ENCODE measurements at regions not wholly inside any gene's neighbourhood (a gene's known extent, or its start where the extent isn't known, plus 50 kb on each side); places are given as distances from the start of the nearest gene placed in this dataset.

DNA sequence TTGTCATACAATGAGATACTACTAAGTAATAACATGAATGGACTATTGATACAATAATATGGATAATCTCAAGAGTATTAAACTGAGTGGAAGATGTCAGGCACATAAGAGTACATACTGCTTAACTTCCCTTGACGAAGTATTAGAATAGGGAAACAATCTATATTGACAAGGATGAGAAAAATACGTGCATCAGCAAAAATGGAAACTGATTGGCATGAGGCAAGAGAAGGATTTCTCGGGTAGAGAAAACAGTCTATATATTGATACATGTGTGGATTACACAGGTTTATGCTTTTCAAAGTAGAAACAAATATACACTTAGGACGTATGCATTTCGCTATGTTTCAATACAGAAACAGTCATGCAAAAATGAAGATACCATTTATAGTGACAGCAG lies 57.4 kb downstream of the PRR20E start:
- no peak for DNase-seq

DNA sequence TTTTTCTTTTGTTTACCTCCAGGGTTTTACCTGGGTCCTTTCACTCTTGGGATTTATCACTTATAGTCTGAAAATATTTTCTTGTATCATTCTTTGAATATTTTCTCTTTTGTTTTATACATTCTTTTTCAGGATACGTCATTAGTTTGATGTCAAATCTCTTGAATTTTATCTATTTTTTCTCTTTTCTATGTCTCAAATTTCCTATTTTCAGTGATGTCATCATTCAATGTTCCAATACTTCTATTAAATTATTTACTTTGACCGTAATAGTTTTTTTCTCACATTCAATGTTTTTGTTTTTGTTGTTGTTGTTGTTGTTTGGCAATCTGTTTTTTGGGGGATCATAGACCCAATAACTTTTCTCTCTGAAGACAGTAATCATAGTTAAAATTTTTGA lies 83.5 kb downstream of the PRR20E start:
- DNase-seq, result no peak

DNA sequence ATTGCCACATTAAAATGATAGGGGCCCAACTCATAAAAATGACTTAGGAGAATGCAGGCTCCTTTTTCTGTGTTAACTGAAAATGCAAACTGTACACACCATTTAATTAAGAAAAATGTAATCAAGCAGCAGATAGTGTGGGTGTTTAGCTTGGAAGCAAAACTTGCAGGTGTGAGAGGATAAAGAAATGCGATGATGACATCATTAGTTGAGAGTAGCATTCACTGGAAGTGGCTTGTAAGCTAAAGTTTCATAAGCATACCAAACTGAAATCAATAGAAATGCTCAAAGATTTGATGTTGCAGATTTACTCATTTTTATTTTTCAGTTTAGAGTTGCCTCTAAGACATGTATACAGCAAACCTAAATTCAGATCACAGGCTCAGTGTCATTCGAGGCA lies 86.6 kb downstream of the PRR20E start:
- no peak for DNase-seq

DNA sequence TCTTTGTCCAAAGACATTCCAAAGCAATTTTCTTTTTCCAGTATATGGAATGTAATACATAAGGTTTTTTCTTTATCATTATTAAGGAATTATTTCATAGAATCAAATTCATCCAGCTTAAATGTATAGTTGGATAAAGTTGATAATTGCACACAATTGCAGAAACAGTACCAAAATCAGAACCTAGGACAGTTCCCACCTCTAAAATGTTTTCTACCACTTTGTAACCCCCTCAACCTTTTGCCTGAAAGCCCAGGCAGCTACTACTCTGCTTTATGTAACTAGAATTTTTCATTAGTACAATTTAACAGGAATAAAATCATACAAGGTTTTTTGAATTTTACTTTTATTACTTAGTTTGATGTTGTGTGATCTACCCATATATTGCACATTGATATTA lies 98.0 kb downstream of the PRR20E start:
- DNase-seq, result no peak

DNA sequence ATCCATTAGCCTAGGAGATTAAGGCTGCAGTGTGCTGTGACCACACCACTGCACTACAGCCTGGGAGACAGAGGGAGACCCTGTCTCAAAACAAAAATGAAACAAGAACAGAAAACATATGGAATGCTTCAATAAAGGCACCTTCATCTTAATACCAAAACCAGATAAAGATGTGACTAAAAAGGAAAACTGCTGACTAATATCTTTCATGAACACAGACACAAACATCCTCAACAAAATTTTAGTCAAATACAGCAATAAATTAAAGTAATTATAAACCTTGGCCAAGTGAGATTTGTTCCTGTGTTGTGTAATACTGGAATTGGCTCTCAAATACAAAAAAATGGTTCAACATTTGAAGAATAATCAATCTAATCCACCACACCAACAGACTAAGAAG lies 103.5 kb downstream of the PRR20E start:
- DNase-seq, result no peak

DNA sequence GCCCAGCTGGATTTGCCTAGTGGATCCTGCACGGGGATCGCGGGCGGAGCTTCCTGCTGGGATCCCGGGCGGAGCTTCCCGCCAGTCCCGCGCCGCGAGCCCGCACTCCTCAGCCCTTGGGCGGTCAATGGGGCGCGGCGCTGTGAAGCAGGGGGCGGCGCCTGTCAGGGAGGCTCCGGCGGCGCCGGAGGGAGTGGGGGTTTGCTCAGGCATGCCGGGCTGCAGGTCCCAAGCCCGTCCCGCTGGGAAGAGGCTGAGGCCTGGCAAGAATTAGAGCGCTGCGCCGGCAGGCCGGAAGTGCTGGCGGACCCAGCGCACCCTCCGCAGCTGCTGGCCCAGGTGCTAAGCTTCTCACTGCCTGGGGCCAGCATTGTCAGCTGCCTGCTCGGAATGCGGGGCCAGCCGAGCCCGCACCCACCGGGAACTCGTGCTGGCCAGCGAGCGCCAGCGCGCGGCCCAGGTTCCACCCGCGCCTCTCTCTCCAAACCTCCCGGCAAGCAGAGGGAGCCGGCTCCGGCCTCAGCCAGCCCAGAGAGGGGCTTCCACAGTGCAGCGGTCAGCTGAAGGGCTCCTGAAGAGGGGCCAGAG lies 119.6 kb downstream of the PRR20E start:
- no peak for DNase-seq

DNA sequence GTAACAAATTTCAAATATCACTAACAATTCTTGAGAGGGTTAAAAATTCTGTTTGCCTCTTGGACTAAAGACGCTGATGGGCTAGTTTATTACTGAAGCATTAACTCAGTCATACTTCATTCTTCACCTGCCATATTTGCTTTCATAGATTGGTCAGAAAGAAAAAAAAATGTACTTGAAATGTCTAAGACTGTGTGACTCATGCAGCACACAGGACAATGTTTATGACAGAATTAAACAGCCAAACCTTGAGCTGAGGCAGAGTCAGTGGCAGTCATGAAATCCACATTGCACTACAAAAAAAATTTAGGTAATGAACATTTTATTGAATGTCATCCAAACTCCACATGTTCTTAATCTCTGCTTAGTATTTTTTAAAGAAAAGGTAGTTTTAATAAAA lies 135.6 kb downstream of the PRR20E start:
- no peak for DNase-seq

DNA sequence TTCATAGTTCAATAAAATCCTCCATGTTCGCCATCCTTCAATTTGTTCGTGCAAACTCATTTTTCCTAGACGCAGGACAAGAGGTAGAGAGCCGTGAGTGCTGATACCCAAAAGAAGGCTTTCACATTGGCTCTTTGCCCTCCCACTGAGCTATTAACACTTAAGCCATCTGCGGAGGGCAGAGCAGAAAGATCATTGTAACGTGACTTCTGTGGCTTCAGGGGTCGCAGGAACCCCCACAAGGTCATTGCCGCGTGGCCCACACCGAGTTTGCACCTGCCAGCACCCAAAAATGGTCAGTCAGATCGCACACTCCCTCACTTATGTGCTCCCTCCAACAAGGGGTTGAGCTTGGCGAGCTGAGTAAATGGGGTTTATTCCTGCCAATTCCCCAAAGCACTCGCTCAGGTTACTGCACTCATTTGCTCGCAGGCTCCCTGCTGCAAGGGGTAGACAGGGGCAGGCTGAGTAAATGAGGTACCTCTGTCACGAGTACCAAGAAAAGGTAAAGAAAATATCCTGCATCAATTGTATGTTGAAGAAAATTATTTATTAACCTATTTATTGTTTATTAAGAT lies 144.1 kb downstream of the PRR20E start:
- no peak for DNase-seq

DNA sequence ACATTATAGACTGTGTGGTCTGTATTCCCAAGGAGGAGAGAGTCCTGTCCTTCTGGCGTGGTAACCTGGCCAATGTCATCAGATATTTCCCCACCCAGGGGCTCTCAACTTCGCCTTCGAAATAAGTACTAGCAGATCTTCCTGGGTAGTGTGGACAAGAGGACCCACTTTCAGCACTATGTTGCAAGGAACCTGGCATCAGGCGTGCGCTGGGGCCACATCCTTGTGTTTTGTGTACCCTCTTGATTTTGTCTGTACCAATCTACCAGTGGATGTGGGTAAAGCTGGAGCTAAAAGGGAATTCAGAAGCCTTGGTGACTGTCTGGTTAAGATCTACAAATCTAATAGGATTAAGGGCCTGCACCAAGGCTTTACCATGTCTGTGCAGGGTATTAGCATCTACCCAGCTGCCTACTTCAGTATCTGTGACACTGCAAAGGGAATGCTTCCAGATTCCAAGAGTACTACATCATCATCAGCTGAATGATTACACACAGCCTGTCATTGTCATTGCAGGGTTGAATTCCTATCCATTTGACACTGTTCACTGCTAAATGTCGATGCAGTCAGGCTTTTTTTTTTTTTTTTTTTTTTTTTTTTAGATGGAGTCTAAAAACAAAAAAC lies 148.0 kb downstream of the PRR20E start:
- no peak for DNase-seq

DNA sequence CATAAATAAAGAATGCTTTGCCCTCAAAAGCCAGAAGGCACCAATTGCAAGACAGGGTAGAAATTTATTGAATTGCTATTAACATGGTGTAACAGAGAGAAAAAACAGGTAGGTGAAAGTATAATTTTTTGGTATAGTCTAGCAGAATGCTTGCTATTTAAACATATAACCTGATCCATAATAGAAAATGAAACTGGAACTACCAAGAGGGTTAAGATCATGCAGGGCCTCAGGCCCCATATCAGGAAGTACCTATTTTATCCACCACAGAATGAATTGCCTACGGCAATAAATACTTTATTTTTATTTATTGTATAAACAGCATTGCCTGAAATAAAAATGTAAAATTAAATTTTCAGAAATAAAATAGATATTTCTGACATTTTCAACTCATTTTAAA lies 159.5 kb downstream of the PRR20E start:
- DNase-seq, result no peak

DNA sequence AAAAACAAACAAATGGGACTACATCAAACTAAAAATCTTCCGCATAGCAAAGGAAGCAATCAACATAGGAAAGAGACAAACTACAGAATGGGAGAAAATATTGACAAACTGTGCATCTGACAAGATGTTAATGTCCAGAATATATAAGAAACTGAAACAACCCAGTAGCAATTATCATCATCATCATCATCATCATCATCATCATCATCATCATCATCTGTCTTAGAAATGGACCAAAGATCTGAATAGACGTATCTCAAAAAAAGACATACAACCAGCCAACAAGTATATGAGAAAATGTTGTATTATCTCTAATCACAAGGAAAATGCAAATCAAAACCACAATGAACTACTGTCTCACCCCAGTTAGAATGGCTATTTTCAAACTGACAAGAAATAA lies 173.9 kb downstream of the PRR20E start:
- DNase-seq, result no peak

DNA sequence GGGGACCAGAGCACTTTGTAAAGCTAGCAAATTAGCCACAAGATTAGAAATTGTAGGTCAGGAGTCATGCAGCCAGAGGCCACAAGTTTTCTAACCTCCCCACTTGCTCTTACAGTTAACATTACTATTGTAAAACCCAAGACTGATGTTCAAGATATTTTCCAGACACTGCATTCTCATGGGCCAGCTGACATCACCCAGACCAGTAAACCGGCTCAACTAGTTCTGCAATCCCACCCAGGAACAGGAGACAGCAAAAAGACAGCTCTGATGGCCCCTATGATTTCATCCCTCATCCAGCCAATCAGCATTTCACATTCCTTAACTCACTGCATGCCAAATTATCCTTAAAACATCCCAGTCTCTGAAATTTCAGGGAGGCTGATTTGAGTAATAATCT lies 178.5 kb downstream of the PRR20E start:
- DNase-seq, result no peak

DNA sequence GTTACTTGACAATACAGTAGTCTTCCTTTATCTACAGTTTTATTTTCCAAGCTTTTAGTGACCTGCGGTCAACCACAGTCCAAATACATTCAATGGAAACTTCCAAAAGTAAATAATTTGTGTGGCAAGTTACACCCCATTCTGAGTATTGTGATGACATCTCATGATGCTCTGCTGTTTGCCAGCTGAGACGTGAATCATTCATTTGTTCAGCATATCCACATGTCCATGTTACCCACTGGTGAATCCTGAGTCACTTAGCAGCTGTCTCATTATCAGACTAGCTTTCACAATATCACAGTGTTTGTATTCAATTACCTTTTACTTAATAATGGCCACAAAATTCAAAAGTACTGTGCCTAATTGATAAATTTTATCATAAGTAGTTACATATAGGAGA lies 179.8 kb downstream of the PRR20E start:
- no peak for DNase-seq

DNA sequence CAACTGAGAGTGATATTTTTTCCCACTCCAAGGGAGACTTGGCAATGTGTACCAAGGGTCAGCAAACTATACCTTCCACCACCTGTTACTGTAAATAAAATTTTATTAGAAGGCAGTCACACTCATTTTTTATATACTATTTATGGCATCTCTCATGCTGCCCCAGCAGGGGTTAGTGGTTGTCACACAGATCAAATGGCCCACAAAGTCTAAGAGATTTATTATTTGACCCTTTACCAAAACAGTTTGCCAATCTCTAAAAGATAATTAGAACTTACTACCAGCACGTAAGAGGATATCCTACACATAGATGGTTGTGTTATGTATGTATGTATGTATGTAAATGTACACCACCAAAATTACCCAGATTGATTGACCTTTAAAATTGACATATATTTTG lies 185.1 kb downstream of the PRR20E start:
- DNase-seq, result no peak

DNA sequence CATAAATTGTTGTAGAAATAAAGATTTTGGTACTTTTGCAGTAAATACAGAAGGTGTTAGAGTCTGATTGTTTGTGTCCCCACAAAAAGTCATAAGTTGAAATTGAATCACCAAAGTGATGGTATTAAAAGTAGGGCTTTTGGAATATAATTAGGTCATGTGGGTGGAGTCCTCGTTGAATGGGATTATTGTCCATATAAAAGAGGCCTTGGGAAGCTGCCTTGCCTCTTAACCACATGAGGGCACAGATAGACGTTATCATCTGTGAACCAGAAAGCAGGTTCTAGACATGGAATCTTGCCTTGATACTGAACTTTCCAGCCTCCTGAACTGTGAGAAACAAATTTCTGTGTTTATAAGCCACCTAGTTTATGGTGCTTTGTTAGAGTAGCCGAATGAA lies 186.8 kb downstream of the PRR20E start:
- no peak for DNase-seq

DNA sequence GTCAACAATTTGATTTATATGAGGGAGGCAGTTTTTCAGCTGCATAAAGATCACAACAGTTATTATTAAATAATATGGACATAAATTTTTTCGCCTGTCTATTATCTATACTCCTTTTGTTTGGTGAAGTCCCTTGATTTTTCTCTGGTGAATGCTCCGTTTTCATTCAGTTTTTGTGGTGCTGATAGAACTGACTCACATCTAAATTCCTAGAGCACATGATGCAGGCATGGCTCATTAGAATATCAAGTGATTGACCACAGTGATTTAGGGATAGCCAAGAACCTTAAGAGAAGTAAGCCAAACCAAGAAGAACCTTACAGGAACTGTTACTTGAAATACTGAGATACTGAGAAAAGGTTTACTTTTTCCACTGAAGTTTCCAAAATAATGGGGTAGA lies 208.9 kb downstream of the PRR20E start:
- no peak for DNase-seq

DNA sequence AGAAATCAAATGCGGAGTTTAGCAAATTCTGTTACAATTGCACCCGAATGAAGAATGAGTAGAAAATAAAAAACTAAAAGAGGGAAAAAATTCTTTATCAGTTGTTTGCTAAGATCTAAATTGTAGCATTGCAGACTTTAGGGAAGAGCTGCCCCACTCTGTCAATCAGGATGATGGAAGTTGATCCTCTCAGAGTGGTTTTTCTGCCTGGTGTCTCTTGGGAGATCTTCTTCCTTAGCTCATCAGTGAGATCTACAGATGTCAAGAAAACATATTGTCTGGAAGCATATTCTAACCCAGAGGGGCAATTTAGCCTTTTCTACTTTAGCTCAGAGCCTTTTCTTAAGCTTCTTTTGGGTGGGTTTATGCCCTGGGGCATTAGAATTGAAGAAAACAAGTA lies 223.2 kb upstream of the PCDH17 start:
- no peak for DNase-seq

DNA sequence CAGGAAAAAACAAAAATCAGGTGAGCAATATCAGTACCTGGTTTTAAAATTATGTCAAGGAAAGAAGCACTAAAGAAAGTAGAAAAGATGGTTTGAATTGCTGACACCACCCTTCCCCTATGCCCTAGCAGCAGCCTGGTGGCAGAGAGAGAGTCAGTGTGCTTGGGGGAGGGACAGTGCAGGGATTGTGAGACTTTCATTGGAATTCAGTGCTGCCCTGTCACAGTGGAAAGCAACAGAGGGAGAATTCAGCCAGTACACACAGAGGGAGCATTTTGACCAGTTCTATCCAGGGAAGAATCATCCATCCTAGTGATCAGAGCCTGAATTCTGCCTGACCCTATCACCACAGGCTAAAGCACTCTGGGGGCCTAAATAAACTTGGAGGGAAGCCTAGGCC lies 222.4 kb upstream of the PCDH17 start:
- no peak for DNase-seq

DNA sequence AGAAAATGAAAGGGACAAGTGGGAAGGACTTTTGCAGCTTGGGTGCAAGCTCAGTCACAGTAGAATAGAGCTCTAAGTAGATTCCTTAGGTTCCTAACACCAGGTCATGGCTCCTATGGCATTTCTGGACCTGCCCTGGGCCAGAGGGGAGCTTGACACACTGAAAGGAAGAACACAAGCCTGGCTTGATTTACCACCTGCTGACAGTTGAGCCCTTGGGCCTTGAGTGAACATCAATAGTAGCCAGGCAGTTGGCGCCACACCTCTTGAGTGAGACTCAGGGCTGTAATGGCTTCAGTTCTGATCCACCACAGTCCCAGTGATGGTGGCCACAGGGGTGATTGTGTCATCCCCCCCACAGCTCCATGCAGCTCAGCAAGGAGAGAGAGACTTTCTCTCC lies 221.9 kb upstream of the PCDH17 start:
- DNase-seq, result no peak

DNA sequence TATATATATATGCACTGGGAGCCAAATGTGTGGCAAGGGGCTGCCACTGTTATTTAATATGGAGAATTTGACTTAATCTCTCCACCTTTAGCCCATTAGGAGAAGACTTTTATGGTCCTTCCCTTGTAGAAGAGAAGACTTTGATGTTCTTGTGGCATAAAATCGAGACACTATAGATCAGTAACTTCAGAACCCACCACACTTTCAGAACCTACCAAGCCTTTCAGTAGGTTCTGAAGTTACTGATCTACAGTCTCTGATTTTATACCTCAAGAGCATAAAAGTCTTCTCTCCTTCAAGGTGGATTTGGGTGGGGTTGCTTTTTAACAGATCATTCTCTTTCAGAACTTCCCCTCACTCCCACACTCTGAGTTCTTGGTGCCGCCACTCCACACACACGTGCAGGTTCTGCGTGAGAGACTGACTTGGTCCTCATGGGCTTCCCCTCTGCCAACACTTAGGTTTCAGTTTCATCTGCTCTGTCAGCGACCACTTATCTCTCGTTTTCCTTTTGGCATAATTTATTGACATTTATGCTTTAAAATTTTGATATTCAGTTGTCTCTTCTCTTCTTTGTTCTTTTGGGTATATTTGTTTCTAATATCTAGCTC lies 213.4 kb upstream of the PCDH17 start:
- no peak for DNase-seq

DNA sequence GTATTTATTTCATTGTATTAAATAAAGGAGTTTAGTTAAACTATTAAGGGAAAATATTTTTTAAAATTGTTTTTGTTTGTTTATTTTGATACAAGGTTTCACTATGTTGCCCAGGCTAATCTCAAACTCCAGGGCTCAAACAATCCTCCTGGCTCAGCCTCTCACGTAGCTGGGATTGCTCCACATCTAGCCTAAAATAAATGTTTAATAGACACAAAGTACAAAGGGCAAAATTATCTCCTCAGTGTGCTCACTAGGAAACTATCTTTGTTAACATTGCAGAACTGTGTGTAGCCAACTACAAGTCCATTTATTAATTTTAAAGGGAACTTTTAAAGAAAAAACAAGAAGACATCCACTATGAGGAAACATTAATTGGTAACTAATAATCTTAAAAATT lies 207.2 kb upstream of the PCDH17 start:
- DNase-seq, result no peak

DNA sequence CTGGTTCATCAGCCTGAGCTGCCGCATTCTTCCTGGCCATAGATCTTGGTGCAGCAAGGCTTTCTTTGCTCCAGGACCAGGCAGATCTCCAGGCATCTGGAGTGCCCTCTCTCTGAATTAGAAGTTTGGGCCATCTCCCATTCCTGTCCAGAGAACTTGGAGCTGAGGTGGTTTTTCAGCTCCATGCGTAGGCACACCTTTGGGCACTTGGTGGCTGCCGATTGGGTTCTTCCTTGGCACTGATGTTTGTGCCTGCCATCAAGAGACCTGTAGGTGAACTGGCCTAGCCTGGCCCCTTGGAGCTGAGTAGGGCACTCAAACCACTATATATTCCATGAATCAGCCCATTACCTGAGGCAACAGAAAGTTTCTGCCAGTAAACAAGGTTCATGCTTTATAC lies 206.0 kb upstream of the PCDH17 start:
- DNase-seq, result no peak

DNA sequence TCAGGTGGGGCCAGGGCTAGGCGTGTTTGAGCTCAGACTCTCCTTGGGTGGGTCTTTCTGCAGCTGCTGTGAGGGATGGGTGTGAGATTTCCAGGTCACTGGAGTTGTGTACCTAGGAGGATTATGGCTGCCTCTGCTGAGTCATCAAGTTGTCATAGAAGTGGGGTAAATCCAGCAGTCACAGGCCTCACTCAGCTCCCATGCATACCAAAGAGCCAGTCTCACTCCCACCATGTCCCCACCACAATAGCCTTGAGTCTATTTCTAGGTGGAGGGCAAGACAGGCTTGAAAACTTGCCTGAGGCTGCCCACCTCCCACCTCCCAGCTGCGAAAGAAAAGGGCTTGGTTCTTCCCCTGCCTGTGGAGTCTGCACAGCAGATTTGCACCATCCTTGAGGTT lies 194.0 kb upstream of the PCDH17 start:
- DNase-seq, result no peak

DNA sequence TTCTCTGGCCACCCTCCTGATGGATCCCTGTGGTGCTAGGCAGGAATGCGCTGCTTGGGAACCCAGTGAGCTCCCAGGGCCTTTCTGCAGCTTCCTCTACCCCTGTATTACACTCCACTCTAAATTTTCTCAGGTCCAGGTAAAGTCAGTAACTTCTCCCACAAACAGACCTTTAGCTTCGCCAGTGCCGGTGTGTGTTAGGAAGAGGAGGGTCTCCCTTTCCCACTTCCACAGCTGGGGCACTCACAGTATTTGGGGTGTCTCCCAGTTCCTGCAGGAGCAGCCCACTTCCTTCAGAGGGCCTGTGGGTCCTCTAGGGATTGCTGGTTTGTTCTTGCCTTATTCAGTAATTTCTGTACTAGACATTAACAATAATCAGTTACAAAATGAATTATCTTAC lies 193.5 kb upstream of the PCDH17 start:
- DNase-seq, result no peak

DNA sequence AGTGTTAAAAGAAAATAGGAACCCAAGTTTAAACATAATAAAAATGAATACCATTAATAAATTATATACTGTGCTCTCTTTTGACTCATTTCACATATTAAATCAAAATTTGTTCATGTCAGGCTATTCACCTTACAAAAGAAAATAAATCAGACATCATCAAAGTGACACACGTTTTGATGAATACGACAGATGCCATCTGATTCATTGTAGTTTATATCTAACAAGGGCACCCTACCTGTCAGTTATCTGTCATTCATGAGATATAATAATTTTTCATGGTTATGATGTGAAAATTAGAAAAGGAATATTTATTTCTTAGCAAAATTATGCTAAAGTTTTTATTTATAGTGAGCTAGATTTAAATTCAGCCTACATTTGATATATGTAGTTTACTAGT lies 188.1 kb upstream of the PCDH17 start:
- no peak for DNase-seq
